Fibroblast of the aortic adventitia (primary cell): ENCODE measurements at regions not wholly inside any gene's neighbourhood (a gene's known extent, or its start where the extent isn't known, plus 50 kb on each side); places are given as distances from the start of the nearest gene placed in this dataset.
"Not testable (repeated sequence)": the region's sequence is repeated elsewhere in the genome, so short reads cannot be mapped to it uniquely, and the experiment has no call there.

ENCODE experiments used
- DNase-seq: peaks from one replicate; pipeline ENCODE4 v3.0.0-alpha.2; 2010; ENCODE audit warnings: low read depth
- H3K4me3 ChIP-seq: 2 replicates; pipeline ENCODE4 v1.5.1; 2011; ENCODE audit warnings: low read depth, mild to moderate bottlenecking, control low read depth, low read length, moderate library complexity
- CTCF ChIP-seq: IDR thresholded peaks from 2 replicates; pipeline ENCODE4 v1.5.1; 2011; ENCODE audit warnings: mild to moderate bottlenecking, low read length, control low read depth, inconsistent platforms; ENCODE audit not compliant: insufficient read depth

GRCh38 chr13:67410645-67411044, 180.5 kb upstream of the PCDH9 start:
- no peak for TF ChIP-seq CTCF
- no peak overlapping the region for H3K4me3 ChIP-seq
- DNase-seq, result no peak

GRCh38 chr13:67408798-67409197, 178.7 kb upstream of the PCDH9 start:
- no peak for TF ChIP-seq CTCF
- no peak overlapping the region for H3K4me3 ChIP-seq
- DNase-seq, result no peak

GRCh38 chr13:67402546-67402945, 172.4 kb upstream of the PCDH9 start:
- TF ChIP-seq CTCF, result no peak
- DNase-seq, result no peak
- no peak overlapping the region for H3K4me3 ChIP-seq

- TF ChIP-seq CTCF, result no peak
Observed at GRCh38 chr13:67395577-67395976, 165.4 kb upstream of the PCDH9 start.

GRCh38 chr13:67392014-67392413, 161.9 kb upstream of the PCDH9 start:
- no peak overlapping the region for H3K4me3 ChIP-seq
- DNase-seq, result no peak
- TF ChIP-seq CTCF, result no peak

More at GRCh38 chr13:67395577-67395976, 165.4 kb upstream of the PCDH9 start:
- DNase-seq, result no peak
- H3K4me3 ChIP-seq, result no peak overlapping the region

GRCh38 chr13:67390462-67391086, 160.4 kb upstream of the PCDH9 start:
- TF ChIP-seq CTCF, result no peak
- DNase-seq, result peak; percentile 4
- no peak overlapping the region for H3K4me3 ChIP-seq

- no peak overlapping the region for H3K4me3 ChIP-seq
- TF ChIP-seq CTCF, result no peak
- DNase-seq, result no peak
Observed at GRCh38 chr13:67389171-67389570, 159.0 kb upstream of the PCDH9 start.

GRCh38 chr13:67383109-67383757, 153.1 kb upstream of the PCDH9 start:
- H3K4me3 ChIP-seq, result not testable (repeated sequence)
- peak; percentile 7 for DNase-seq
